ENCODE measurements at regions not wholly inside any gene's neighbourhood (a gene's known extent, or its start where the extent isn't known, plus 50 kb on each side); places are given as distances from the start of the nearest gene placed in this dataset.

DNA sequence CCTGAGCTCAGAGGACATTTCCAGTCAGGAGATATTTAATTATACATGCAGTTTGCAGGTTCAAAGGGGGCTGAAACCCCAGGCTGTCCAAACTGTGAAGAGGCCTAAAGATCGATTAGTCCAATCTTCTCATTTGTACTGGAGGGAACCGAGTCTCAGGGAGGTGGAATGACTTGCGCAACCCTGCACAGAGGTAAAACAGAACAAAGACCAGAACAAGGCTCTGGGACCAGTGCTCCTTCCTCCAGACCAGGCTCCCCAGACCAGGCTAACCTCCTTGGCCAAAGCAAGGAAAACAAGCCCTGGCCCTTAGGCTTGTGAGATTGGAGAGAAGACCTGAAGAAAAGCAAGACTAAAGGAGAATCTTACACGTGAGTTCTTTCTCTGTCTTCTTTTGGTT lies 120.8 kb downstream of the ENC1 start:
- no TSS peak for BruUV-seq (replicated peaks)
- no peak overlapping the region for H3K9ac ChIP-seq (ENCODE audit: control insufficient read depth, insufficient read depth, low read length)
- H3K79me2 ChIP-seq (ENCODE audit: control insufficient read depth, insufficient read depth, low read length), result no peaks in the 10 kb centered on the region
- no peaks in the 10 kb centered on the region for H4K20me1 ChIP-seq (ENCODE audit: control insufficient read depth, insufficient read depth)
- ChIA-PET RAD21 (ENCODE audit: unreplicated experiment) (interaction anchor here (1.4 kb wide), 1 partner anchor 104 kb away, joined by 3 read pairs; no protein-coding TSS in a partner anchor), POLR2A (no interaction called here), SMC1A (ENCODE audit: uncharacterized antibody, unreplicated experiment) (interaction anchor here (1.7 kb wide), 1 partner anchor 9 kb away, joined by 3 read pairs; no protein-coding TSS in a partner anchor), CTCF (no interaction called here)
- no peak overlapping the region for H3K27ac ChIP-seq (ENCODE audit: control insufficient read depth, insufficient read depth)
- peaks cover 8% of the 10 kb centered on the region; the same call in 1 of the 3 replicates for H3K9me3 ChIP-seq (replicated peaks; ENCODE audit: control insufficient read depth, insufficient read depth, low read length)
- intact Hi-C loops (cut with micrococcal nuclease; ENCODE audit: unreplicated experiment) (no loop called here), in situ Hi-C loops (cut with MboI) (no loop called here)
- no peaks in the 10 kb centered on the region for H3K4me1 ChIP-seq (ENCODE audit: control insufficient read depth, insufficient read depth, low read length)
- TF ChIP-seq MYB (IDR thresholded peaks at IDR 0.05; ENCODE audit: borderline replicate concordance, low read depth, low read length), result no peak
- TF ChIP-seq ZNF384 (IDR thresholded peaks at IDR 0.05; ENCODE audit: borderline replicate concordance, low read depth, low read length), result no peak
- no peak for TF ChIP-seq RBBP5 (conservative IDR thresholded peaks at IDR 0.05)
- no peak for TF ChIP-seq SIN3A (IDR thresholded peaks at IDR 0.05; ENCODE audit: low read depth, low read length)
- no peak for TF ChIP-seq PAX8 (IDR thresholded peaks at IDR 0.05)
- TF ChIP-seq ZNF207 (IDR thresholded peaks at IDR 0.05; ENCODE audit: borderline replicate concordance), result no peak
- TF ChIP-seq ATF7 (IDR thresholded peaks at IDR 0.05; ENCODE audit: low read depth), result no peak
- TF ChIP-seq PAX5 (IDR thresholded peaks at IDR 0.05; ENCODE audit: borderline replicate concordance, low read depth, low read length), result no peak
- no peak for TF ChIP-seq IRF4 (IDR thresholded peaks at IDR 0.05; ENCODE audit: low read depth, low read length)
- TF ChIP-seq ZBED1 (IDR thresholded peaks at IDR 0.05; ENCODE audit: borderline replicate concordance), result no peak
- TF ChIP-seq EED (IDR thresholded peaks at IDR 0.05; ENCODE audit: low read depth), result no peak
- TF ChIP-seq SREBF2 (IDR thresholded peaks at IDR 0.05; ENCODE audit: low read length), result no peak
- no peak for TF ChIP-seq NFYA (IDR thresholded peaks at IDR 0.05; ENCODE audit: borderline replicate concordance, low read depth, low read length)
- no peak for TF ChIP-seq RFX5 (IDR thresholded peaks at IDR 0.05; ENCODE audit: low read depth, low read length)
- TF ChIP-seq JUND (IDR thresholded peaks at IDR 0.05; ENCODE audit: low read depth, low read length), result no peak
- no peak for TF ChIP-seq SRF (IDR thresholded peaks at IDR 0.05; ENCODE audit: low read depth in 2 of 2, low read length in 2 of 2)
- TF ChIP-seq SIX5 (IDR thresholded peaks at IDR 0.05; ENCODE audit: low read depth, low read length, severe bottlenecking), result no peak
- TF ChIP-seq ZBTB4 (CRISPR knock-in tag; IDR thresholded peaks at IDR 0.05), result no peak
- TF ChIP-seq CBFB (IDR thresholded peaks at IDR 0.05; ENCODE audit: low read depth), result no peak
- WGBS (ENCODE audit: insufficient coverage, insufficient replicate concordance, low lambda C conversion rate, missing lambda C conversion rate), result 69% methylated on average over 4 of the region's 4 CpGs
- no peak for DNase-seq (ENCODE audit: low read depth, low spot score)
- no peak for ATAC-seq
- H2AFZ ChIP-seq (ENCODE audit: control insufficient read depth, low read depth, low read length), result no peak overlapping the region
- no peak overlapping the region for H3K4me3 ChIP-seq
- FAIRE-seq, result no peak
- H3K4me2 ChIP-seq (ENCODE audit: control insufficient read depth, insufficient read depth), result no peak overlapping the region
- no peaks in the 10 kb centered on the region for H3K27me3 ChIP-seq (replicated peaks in 1 of 2; ENCODE audit: control insufficient read depth in 2 of 2, insufficient read depth in 2 of 2, low read length in 1 of 2)
- no peaks in the 10 kb centered on the region for H3K36me3 ChIP-seq (ENCODE audit: control insufficient read depth in 2 of 2, insufficient read depth in 2 of 2, low read length in 1 of 2)
